ENCODE measurements at regions not wholly inside any gene's neighbourhood (a gene's known extent, or its start where the extent isn't known, plus 50 kb on each side); places are given as distances from the start of the nearest gene placed in this dataset.

GRCh38 chr4:110998320-110998719 is 375.4 kb upstream of the PITX2 start:
- Histone ChIP-seq H3K27ac (no peak overlapping the region), H3K36me3 (no peaks in the 10 kb centered on the region), H3K27me3 (peaks cover 0 to 5% (median 0%) of the 10 kb centered on the region in 4 donors), H3K4me3 (no peak overlapping the region), H3K4me1 (no peaks in the 10 kb centered on the region), H3K9me3 (no peaks in the 10 kb centered on the region)
- TF ChIP-seq CTCF (IDR thresholded peaks at IDR 0.05): no peak
- no peak for ATAC-seq
- intact Hi-C loops (cut with DNase I): no loop called here
- no peak for FAIRE-seq
- WGBS, 2 donors: 45 to 69% methylated on average over 1 of the region's 1 CpG
- DNase-seq: no peak

- 76 to 82% methylated on average over 2 of the region's 2 CpGs for WGBS, 2 donors
- ATAC-seq: no peak
- H3K36me3 ChIP-seq: no peaks in the 10 kb centered on the region
- no peak overlapping the region for H3K4me3 ChIP-seq
- intact Hi-C loops (cut with DNase I): no loop called here
- DNase-seq: no peak
- H3K9me3 ChIP-seq: no peaks in the 10 kb centered on the region
- no peak overlapping the region for H3K27ac ChIP-seq
- no peak for FAIRE-seq
- no peak for TF ChIP-seq CTCF (IDR thresholded peaks at IDR 0.05)
- peaks cover 0 to 8% (median 0%) of the 10 kb centered on the region in 4 donors for H3K27me3 ChIP-seq
- no peaks in the 10 kb centered on the region for H3K4me1 ChIP-seq
These were observed 388.6 kb upstream of the PITX2 start for GRCh38 chr4:111011458-111011857.

GRCh38 chr4:111013846-111014245 is 391.0 kb upstream of the PITX2 start:
- Histone ChIP-seq H3K9me3 (no peaks in the 10 kb centered on the region), H3K36me3 (no peaks in the 10 kb centered on the region), H3K27ac (no peak overlapping the region), H3K4me1 (no peaks in the 10 kb centered on the region), H3K4me3 (no peak overlapping the region), H3K27me3 (peaks cover 0 to 5% (median 0%) of the 10 kb centered on the region in 4 donors)
- 65 to 68% methylated on average over 7 of the region's 7 CpGs for WGBS, 2 donors
- TF ChIP-seq CTCF (IDR thresholded peaks at IDR 0.05): no peak
- DNase-seq (no peak), ATAC-seq (no peak), FAIRE-seq (no peak)
- intact Hi-C loops (cut with DNase I): no loop called here

GRCh38 chr4:111014537-111014936 is 391.7 kb upstream of the PITX2 start:
- H3K4me1 ChIP-seq: no peaks in the 10 kb centered on the region
- ATAC-seq: no peak
- H3K27me3 ChIP-seq: no peaks in the 10 kb centered on the region
- intact Hi-C loops (cut with DNase I): no loop called here
- H3K36me3 ChIP-seq: no peaks in the 10 kb centered on the region
- FAIRE-seq: no peak
- H3K4me3 ChIP-seq: no peak overlapping the region
- no peaks in the 10 kb centered on the region for H3K9me3 ChIP-seq
- no peak overlapping the region for H3K27ac ChIP-seq
- 51 to 94% methylated on average over 1 of the region's 1 CpG for WGBS, 2 donors
- TF ChIP-seq CTCF (IDR thresholded peaks at IDR 0.05): no peak
- DNase-seq: no peak

- Histone ChIP-seq H3K4me3 (no peak overlapping the region), H3K4me1 (no peaks in the 10 kb centered on the region), H3K9me3 (no peaks in the 10 kb centered on the region), H3K36me3 (no peaks in the 10 kb centered on the region), H3K27me3 (no peaks in the 10 kb centered on the region), H3K27ac (no peak overlapping the region)
- TF ChIP-seq CTCF (IDR thresholded peaks at IDR 0.05): no peak
- FAIRE-seq: no peak
- no peak for ATAC-seq
- no peak for DNase-seq
- intact Hi-C loops (cut with DNase I): no loop called here
These were observed 393.5 kb upstream of the PITX2 start for GRCh38 chr4:111016416-111016815.
